HG02678 (cell line): ENCODE measurements at regions not wholly inside any gene's neighbourhood (a gene's known extent, or its start where the extent isn't known, plus 50 kb on each side); places are given as distances from the start of the nearest gene placed in this dataset.

Experiments
- ATAC-seq: cut with Tn5 transposase; IDR thresholded peaks from one replicate; pipeline ENCODE4 v1.9.1; 2021; ENCODE audit warnings: mild to moderate bottlenecking, moderate library complexity; ENCODE audit not compliant: unreplicated experiment

DNA sequence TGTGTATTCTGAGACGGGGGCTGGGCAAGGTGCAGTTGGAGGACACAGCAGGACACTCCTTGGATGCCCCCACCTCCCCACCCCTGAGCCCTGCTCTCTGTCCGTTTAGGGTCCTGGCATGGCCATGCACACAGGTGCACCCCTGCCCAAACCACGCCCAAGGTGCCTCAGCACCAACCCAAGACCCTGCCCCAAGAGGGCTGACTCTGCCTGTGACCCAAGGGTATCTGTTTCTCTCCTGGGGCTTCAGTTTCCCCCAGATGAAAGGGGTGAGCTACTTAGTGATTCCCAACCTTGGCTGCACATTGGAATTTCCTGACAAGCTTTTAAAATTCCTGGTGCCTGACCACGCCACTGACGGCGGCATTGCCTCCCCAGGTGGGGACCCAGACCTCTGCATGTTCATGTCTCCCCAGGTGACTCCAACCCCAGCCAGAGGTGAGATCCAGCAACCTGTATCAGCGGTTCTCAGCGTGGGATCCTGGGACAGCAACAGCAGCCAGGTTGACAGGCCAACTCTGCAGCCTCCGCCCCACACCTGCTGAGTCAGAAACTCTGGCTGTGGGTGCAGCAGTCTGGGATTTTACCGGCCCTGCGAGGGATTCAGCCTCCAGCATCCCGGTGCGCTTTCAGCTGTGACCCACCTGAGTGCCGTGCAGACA lies 483.4 kb downstream of the NPHP4 start:
- ATAC-seq: no peak

DNA sequence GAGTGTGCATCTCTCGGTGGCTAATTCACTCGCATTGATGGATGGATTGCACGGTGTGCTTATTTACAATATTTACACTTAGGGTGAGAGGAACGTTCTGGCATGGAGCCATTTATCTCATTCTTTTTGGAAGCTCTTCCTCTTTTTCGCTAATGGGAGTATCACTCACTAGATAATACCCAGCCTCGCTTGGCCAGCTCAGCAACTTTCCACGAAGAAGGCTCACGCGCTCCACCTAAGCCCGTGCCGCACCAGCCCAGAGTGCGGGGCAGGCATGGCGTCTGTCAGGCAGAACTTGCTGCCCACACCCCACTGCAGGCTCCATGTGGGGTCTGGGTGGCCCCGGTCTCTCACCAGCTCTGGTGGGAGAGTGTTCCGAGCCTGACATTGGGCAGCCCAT lies 484.9 kb downstream of the NPHP4 start:
- no peak for ATAC-seq

DNA sequence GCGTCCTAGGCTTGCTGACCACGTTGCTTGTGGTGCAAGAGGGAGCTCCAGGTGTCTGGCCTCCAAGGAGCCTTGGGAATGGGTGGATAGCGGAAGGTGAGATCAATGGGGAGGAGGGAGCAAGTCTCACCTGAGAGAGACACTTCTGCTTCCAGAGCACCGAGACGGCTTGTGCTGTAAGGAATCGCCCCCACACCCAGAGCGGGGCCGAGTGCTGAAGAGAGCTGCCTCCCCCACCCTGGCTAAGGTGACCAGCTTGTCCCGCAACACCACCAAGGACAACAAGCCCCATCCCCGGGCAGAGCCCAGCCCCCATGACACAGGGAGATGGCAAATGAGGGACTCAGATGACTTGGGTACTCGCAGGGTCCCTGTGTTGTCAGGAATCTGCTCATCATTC lies 485.6 kb downstream of the NPHP4 start:
- ATAC-seq: no peak

DNA sequence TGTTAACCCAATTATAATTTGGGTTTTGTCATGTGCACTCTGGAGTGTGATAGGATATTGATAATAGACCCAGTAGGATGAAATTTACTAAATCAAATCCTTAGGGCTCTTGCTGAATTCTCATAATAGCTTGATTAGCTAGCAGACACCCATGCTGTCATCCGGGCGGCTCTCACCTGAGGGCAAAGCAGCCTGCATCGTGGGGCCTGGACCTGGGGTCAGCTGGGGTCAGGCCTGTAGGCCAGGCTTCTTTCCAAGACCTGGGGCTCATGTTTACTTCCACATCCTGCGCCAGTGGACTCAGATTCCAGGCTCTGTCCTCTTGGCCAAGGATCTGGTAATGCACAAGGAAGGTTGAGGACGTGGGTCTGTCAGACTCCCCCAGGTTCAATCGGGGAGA lies 486.3 kb downstream of the NPHP4 start:
- no peak for ATAC-seq

DNA sequence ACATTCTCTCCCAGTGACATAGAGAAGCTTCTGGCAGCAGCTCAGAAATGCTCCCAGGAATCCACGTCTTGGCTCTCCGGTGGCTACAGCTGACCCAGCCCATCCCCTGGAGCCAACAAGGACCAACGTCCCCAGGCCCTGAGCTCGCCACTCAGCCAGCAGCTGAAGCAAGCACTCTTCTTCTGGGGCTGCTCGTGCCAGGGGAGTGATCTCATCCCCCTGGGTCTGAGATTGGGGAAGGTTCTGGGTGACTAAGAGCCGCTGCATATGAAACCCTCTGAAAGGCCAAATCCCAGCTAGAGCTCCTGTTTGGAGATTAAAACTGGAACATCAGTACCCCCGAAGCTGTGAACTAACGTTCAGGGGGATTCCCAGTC lies 487.9 kb downstream of the NPHP4 start:
- no peak for ATAC-seq

DNA sequence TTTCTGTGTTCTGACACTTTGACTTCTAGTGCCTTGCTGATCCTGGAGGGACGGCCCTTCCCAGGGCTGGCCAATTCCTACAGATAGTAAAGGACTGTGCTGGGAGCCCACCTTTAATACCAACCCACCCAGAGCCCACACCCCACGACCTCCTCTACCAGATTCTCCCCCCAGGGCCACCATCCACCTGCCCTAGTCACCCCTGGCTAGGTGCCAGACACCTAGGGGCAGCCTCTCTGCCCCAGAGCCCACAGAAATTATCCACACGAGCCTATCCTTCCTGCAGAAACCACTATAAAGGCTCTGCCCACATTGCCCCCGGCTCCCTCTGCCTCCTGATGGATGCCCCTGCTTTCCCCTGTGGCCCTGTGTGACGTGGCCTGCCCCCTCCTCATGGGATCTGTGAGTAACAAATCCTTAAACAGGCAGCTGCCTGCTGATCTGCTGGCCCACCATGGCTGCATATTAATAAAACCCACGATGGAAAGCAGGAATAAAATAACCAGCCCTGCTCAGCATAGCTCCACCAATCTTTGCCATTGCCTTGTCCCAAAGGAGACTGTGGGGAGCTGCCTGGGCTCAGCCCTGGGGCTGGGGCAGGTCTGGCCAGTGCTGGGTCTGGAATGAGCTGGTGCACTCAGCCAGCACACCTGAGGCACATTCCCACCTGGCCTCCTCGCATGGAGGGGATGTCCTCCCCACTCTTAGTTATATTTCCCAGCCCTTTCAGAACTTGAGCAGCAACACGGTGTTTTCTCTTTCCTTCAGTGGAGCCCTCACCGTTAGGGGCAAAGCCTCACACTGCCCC lies 488.5 kb downstream of the NPHP4 start:
- no peak for ATAC-seq

DNA sequence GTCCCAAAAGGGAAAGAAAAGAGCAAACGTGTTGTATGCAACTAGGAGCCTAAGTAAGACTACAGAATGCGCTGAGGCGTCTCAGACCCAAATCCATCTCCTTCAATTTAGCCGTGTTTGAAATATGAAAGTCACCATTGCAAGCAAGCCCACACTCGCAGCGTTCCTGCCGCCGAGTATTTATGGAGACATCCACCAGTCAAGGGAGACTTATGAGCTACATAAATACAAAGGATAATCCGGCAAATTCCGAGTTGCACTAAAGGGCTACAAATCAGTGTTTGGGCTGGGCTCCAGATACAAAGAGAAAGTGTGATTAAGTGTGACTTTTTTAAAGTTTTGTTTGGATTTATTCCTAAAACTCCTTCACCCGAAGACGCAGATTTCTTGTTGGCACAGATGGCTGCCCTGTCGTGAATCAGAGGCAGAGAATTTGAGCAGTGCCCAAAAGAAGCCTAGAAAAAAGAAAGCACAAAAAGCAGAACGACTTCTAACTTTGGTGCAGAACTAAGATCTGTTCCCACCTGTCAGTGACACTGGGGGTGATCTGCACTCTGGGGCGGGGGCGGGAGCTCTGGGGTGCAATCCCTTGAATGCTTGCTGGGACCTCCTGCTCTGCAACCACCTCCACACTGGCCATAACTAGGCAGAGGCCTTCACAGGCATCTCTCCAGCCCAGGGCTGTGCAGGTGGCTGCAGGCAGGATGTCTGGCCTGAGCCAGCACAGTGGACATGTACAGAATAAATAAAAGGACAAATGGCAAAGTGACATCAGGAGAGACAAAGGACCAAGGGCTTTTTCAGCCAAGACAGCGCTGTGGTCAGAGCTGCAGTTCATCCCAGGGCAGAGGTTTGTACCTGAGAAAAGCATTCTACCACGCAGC lies 489.7 kb downstream of the NPHP4 start:
- ATAC-seq: no peak

DNA sequence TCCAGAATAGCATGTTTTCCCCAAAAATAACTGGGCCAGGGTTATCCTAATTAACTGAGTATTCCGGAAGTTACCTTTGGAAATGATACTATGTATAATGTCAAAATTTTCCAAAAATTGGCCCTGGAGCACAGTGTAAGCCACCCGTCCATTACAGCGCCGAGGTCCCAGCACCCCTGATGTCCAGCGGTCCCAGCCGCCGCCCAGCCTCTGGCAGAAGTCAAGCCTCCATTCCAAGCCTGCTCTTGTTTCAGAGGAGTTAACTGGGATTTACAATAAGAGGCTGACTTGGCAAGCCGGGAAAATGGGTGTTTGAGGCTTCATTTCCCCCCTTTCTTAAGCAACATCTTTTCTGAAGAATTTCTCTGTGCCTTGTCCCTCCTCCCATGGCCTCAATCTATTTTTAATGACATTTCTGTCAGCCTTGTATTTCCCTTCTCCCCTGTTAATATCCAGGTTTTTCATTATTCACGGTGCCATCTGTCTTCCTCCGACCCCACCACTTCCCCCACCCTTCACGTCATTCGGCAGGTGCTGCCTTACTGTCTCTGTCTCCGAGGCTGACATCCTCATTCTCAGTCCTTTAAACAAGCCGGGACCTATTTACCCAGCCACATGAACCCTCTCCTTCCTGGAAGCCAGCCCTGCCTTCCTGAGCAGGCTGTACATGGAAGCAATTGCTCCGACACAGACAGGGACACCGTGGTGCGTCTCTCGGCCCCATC lies 490.9 kb downstream of the NPHP4 start:
- no peak for ATAC-seq

DNA sequence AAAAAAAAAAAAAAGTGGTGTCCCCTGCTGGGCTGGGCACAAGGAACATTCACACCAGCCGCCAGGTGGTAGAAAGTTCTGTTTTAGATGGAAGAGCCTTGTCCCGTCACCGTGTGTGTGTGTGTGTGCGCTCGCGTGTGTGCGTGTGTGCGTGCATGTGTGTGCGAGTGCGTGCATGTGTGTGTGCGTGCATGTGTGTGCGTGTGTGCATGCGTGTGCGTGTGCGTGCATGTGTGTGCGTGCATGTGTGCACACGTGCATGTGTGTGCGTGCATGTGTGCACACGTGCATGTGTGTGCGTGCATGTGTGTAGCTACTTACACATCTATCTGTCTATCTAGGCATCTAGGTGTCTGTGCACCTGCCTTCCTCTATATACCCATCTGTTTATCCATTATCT lies 491.7 kb downstream of the NPHP4 start:
- ATAC-seq: no peak

DNA sequence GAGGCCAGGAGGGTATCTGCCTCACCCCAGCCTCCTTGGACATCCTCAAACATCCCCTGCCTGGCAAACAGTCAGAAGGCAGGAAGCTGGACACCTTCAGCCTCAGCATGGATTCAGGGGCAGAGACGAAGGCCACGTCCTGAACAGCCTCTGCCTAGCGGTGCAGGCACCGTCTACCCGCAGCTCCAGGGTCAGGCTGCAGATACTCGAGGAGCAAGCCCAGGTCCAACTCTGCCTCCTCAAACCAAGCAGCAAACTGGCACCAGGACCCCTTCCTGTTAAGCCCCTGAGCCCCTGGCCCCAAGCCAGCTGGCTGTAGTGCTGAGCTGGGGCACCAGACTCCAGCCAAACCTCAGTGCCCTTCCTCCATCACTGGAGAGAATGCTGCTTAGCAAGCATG lies 494.7 kb downstream of the NPHP4 start:
- no peak for ATAC-seq

DNA sequence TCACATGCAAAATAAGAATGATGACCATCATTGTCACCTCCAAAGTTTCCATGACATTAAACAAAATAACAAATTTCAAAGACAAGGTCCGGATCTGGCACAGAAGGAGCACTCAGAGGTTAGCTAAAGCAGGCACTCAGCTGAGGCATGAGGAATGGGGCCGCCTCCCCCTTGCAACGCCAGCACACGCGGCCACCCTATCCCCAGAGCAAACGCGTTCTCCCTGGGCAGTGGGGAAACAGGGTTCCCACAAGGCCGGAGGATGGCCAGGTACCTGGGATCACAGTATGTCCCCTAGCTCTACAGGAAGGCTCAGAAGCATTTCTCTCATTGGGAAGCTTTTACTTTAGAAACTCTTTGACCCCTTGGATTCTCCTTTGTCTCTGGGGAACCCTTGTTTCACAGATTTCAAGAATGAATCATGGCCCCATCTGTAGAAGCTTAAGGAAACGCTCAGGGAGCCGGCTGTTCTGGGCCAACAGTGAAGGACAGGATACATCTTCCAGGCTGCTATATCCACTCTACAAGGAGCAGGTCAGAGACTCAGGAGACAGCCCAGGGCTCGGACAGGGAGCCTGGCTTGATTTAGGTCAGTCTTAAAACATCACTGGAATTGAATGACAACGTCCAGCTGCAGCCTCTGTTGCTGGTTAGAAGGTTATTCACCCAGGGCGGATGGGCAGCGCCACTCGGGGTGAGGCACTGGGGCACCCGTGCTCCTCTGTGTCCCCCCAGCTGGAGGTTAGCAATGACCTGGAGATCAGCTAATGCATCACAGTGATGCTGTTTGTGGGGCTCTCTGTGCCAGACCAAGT lies 496.4 kb downstream of the NPHP4 start:
- ATAC-seq: no peak

DNA sequence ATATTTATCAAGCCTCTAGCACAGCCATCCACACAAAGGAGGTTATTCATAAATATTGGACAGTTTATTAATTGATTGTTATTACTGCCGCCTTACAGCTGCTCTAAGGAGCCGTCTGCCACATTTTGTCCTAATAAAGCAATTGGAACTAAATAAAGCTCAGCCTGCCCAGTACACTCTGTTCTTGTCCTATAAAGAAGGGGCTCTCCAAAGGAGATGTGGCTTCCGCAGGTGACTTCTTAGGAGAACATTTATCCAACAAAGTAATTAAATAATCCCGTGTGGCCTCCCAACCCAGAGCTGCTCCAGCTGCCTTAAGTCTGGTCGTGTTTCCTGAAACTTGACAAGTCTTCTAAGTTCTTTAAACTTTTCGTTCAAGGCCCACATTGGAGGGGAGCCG lies 497.7 kb downstream of the NPHP4 start:
- no peak for ATAC-seq

DNA sequence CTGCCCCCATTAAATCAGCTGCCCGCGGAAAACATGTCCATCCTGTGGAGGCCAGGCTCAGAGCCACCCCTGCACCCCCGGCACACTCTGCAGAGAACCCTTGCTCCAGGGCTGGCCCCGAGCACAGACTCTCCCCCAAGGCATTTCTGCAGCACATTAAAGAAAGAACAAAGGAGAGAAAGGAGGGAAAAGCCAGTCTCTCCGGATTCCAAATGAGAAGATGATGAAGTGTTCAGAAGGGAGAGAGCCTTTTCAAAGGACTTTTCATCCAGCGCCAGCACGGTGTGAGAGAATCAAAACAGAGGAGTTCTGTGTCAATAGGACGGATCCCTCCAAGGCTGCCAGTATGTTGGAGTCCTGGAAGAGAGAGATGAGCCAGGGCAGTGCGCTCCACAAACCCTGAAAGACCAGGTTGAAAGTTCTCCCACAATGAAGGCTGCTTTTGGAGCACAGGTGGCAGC lies 498.3 kb downstream of the NPHP4 start:
- no peak for ATAC-seq

DNA sequence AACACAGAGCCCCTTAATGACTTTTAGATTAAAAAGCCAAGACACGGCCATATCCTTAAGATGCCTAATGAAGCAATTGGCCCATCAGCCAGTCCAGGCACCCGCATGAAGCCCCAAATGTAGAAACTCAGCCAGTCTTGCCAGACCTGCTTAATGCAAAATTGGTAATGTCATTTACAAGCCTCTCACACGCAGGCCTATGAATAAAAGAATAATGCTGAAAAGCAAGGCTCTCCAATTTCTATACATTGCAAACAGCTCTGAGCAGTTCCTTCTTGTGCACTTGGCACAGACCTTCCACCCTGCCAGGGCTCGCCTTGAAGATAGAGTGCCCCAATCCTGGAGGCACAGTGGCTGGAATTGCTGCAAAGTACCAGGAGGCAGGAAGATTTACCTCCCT lies 498.9 kb downstream of the NPHP4 start:
- ATAC-seq: no peak

DNA sequence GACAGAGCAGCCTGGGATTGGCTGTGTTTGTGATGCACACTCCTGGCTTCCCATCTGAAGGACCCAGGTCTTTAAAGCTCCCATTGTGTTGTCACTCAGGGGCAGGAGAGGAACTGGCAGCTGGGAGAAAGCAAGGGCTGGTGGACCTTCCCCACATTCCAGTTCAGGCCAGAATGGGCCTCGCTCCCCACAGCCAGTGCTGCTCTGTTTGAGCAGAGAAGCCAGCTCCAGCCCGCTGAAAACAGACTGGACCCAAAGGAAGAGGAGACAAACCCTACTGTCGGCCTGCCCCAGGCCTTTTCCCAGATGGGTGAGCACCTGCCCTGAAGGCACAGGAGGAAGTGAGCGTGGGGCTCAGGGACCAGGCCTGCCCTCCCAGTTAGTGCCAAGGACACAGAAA lies 499.4 kb downstream of the NPHP4 start:
- ATAC-seq: no peak

DNA sequence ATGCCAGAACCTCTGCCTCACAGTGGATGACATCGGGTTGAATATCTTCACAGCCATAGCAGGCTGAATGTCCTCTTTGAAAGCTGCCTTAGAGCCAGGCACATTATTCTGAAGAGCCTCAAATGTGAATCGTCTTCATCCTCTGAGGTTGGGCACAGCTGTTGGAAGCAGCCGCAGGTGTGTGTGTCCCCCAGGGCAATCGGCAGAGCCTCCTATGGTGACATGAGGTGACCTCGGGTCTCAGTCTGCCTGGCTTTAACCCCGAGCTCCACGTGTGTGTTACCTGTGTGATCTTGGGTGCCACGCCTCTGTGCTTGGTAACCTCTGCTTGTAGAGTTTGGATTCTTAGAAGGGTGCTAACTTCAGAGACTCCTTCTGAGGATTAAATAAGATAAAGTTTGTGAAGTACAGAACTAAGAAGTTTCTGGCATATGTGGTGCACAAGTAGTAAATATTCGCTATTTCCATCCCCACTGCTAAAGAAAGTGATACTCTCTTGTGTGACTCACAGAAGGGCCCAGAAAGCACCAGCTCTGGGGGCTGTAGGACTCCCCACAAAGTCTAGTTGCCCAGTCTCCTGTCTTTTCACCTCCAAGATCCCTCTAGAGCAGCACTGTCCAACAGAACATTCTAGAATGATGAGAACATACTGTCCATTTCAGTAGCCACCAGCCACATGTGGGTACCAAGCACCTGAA lies 500.9 kb downstream of the NPHP4 start:
- ATAC-seq: no peak

DNA sequence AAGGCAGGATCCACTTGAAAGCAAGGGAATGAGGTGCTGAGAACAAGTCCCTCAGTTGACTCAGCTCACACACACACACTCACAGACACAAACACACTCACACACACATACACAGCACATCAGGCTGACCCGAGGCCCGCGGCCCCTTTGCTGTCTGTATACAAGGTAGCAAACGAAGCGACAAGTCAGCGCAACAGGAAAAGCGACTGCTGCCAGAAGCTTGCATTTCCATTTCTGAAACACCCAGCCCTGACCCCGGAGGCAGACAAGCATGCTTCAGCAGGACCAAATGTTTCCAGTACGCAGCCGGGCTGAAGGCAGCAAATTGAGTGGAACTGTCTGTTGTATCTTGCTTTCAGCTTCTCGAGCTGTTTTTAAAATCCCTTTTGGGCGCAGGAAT lies 501.6 kb downstream of the NPHP4 start:
- no peak for ATAC-seq

DNA sequence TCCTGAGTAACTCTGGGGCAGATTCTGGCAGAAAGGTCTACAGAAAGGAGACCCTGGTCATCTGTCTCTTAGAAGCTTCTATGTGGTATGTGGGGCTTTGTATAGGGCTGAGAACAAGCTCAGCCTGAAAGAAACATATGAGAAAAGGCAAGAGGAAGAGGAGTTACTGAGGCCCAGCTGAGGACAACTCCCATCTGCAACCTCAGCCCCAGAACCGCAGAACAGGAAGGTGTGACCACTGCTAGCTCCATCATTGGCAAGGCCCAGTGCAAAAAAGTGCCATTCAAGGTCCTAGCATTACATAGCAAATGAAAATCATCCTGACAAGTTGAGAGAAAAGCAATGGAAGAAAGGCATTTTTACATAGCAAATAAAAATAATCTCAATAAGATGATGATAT lies 503.8 kb downstream of the NPHP4 start:
- ATAC-seq: no peak

DNA sequence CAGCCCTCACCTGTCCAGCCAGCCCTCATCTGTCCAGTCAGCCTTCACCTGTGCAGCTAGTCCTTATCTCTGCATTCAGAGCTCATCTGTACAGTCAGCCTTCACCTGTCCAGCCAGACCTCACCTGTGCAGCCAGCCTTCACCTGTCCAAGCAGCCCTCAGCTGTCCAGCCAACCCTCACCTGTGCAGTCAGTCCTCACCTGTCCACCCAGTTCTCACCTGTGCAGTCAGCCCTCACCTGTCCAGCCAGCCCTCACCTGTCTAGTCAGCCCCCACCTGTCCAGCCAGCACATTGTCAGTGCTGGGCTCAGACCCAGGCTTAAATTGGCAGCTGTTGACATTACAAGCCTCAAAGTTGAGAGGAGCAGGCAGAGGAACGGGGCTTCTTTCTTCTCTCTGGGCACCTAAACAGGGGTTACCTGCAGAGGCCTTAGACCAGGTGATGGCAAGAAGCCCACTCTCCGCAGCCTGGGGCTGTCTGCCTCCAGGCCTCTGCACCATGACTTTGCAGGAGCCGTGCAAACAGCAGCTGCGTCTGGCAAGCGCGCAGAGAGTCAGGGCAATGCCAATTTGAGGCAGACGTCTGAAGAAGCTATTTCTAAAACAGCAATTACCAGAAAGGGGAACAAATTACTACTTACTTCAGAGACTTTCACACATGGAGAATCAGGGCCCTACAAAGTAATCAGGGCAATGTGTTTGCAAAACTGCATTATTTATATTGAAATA lies 506.1 kb downstream of the NPHP4 start:
- no peak for ATAC-seq
